ENCODE measurements at regions not wholly inside any gene's neighbourhood (a gene's known extent, or its start where the extent isn't known, plus 50 kb on each side); places are given as distances from the start of the nearest gene placed in this dataset.

GRCh38 chr6:147839708-147840610 is 331.5 kb downstream of the SAMD5 start:
- Histone ChIP-seq H3K9ac (ENCODE audit: low read length) (no peak overlapping the region), H3K4me1 (ENCODE audit: insufficient read depth, low read length) (no peaks in the 10 kb centered on the region), H3K4me3 (ENCODE audit: insufficient read depth, low read depth, low read length) (no peak overlapping the region), H3K9me3 (ENCODE audit: insufficient read depth, low read depth, low read length) (no peaks in the 10 kb centered on the region), H2AFZ (ENCODE audit: low read depth, low read length) (no peak overlapping the region), H3K27me3 (ENCODE audit: insufficient read depth, low read length) (no peaks in the 10 kb centered on the region), H3K27ac (ENCODE audit: low read depth, low read length) (no peak overlapping the region), H3K4me2 (ENCODE audit: low read length) (no peak overlapping the region), H3K36me3 (ENCODE audit: insufficient read depth, low read length) (no peaks in the 10 kb centered on the region), H4K20me1 (ENCODE audit: insufficient read depth, low read length) (no peaks in the 10 kb centered on the region), H3K79me2 (ENCODE audit: insufficient read depth, low read length) (no peaks in the 10 kb centered on the region)
- TF ChIP-seq CTCF (IDR thresholded peaks at IDR 0.05; ENCODE audit: insufficient read depth, low read depth, low read length) (no peak), EZH2 (IDR thresholded peaks at IDR 0.05; ENCODE audit: insufficient read depth, low read length) (no peak)
- FAIRE-seq, result no peak
- Mint-ChIP-seq H3K9me3 (ENCODE audit: unreplicated experiment) (no peaks in the 10 kb centered on the region), H3K36me3 (ENCODE audit: low read depth, unreplicated experiment) (no peaks in the 10 kb centered on the region), H3K27me3 (ENCODE audit: low read depth, unreplicated experiment) (peaks cover 1% of the 10 kb centered on the region), H3K4me1 (ENCODE audit: low read depth, unreplicated experiment) (no peaks in the 10 kb centered on the region), H3K27ac (ENCODE audit: unreplicated experiment) (no peak overlapping the region), H3K4me3 (ENCODE audit: unreplicated experiment) (no peak overlapping the region)
- no peak for DNase-seq (ENCODE audit: low read depth)

- H4K20me1 ChIP-seq (ENCODE audit: insufficient read depth, low read length), result no peaks in the 10 kb centered on the region
- H3K4me1 ChIP-seq (ENCODE audit: insufficient read depth, low read length), result no peaks in the 10 kb centered on the region
- H3K27ac ChIP-seq (ENCODE audit: low read depth, low read length), result no peak overlapping the region
- H3K79me2 ChIP-seq (ENCODE audit: insufficient read depth, low read length), result no peaks in the 10 kb centered on the region
- FAIRE-seq (no peak), DNase-seq (ENCODE audit: low read depth) (no peak)
- H3K4me2 ChIP-seq (ENCODE audit: low read length), result no peak overlapping the region
- H2AFZ ChIP-seq (ENCODE audit: low read depth, low read length), result no peak overlapping the region
- TF ChIP-seq EZH2 (IDR thresholded peaks at IDR 0.05; ENCODE audit: insufficient read depth, low read length), result no peak
- TF ChIP-seq CTCF (IDR thresholded peaks at IDR 0.05; ENCODE audit: insufficient read depth, low read depth, low read length), result no peak
- Mint-ChIP-seq H3K36me3 (ENCODE audit: low read depth, unreplicated experiment) (no peaks in the 10 kb centered on the region), H3K27ac (ENCODE audit: unreplicated experiment) (no peak overlapping the region), H3K4me3 (ENCODE audit: unreplicated experiment) (no peak overlapping the region), H3K27me3 (ENCODE audit: low read depth, unreplicated experiment) (peaks cover 1% of the 10 kb centered on the region), H3K9me3 (ENCODE audit: unreplicated experiment) (no peaks in the 10 kb centered on the region), H3K4me1 (ENCODE audit: low read depth, unreplicated experiment) (no peaks in the 10 kb centered on the region)
- H3K27me3 ChIP-seq (ENCODE audit: insufficient read depth, low read length), result no peaks in the 10 kb centered on the region
- H3K9me3 ChIP-seq (ENCODE audit: insufficient read depth, low read depth, low read length), result no peaks in the 10 kb centered on the region
- no peak overlapping the region for H3K4me3 ChIP-seq (ENCODE audit: insufficient read depth, low read depth, low read length)
- H3K36me3 ChIP-seq (ENCODE audit: insufficient read depth, low read length), result no peaks in the 10 kb centered on the region
- H3K9ac ChIP-seq (ENCODE audit: low read length), result no peak overlapping the region
Measured at GRCh38 chr6:147841547-147842148, 333.2 kb downstream of the SAMD5 start.

All from astrocyte (in vitro differentiated cells and primary cell).